ENCODE measurements at regions not wholly inside any gene's neighbourhood (a gene's known extent, or its start where the extent isn't known, plus 50 kb on each side); places are given as distances from the start of the nearest gene placed in this dataset.

DNA sequence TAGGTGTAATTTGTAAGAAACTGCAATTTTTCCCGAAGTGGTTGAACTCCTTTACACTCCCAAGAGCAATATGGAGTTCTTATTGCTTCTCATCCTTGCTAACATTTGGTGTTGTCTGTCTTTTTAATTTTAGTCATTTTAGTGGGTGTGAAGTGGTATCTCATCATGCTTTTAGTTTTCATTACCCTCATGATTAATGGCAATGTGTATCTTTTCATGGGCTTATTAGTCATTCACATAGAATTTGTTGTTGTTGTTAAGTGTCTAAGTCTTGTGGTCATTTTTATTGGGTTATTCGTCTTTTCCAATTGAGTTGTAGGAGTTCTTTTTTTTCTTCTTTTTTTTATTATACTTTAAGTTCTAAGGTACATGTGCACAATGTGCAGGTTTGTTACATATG, 238.3 kb upstream of the SESN3 start:
- Histone ChIP-seq H3K27me3 (no peaks in the 10 kb centered on the region), H3K4me3 (no peak overlapping the region), H3K9me3 (no peaks in the 10 kb centered on the region), H3K36me3 (no peaks in the 10 kb centered on the region), H3K27ac (no peak overlapping the region), H3K4me1 (no peaks in the 10 kb centered on the region)
- intact Hi-C loops (cut with DNase I), result no loop called here
- TF ChIP-seq, protein P1, sequence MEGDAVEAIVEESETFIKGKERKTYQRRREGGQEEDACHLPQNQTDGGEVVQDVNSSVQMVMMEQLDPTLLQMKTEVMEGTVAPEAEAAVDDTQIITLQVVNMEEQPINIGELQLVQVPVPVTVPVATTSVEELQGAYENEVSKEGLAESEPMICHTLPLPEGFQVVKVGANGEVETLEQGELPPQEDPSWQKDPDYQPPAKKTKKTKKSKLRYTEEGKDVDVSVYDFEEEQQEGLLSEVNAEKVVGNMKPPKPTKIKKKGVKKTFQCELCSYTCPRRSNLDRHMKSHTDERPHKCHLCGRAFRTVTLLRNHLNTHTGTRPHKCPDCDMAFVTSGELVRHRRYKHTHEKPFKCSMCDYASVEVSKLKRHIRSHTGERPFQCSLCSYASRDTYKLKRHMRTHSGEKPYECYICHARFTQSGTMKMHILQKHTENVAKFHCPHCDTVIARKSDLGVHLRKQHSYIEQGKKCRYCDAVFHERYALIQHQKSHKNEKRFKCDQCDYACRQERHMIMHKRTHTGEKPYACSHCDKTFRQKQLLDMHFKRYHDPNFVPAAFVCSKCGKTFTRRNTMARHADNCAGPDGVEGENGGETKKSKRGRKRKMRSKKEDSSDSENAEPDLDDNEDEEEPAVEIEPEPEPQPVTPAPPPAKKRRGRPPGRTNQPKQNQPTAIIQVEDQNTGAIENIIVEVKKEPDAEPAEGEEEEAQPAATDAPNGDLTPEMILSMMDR (IDR thresholded peaks at IDR 0.05), result no peak
- TF ChIP-seq POLR2A (IDR thresholded peaks at IDR 0.05), result no peak
- 81 to 85% methylated on average over 2 of the region's 2 CpGs for WGBS, 2 donors
- DNase-seq, result no peak

GRCh38 chr11:95466416-95466815, 235.4 kb upstream of the SESN3 start:
- no peak for DNase-seq
- Histone ChIP-seq H3K27me3 (no peaks in the 10 kb centered on the region), H3K4me3 (no peak overlapping the region), H3K27ac (no peak overlapping the region), H3K9me3 (no peaks in the 10 kb centered on the region), H3K36me3 (no peaks in the 10 kb centered on the region), H3K4me1 (no peaks in the 10 kb centered on the region)
- TF ChIP-seq, protein P1 (IDR thresholded peaks at IDR 0.05), result no peak
- TF ChIP-seq POLR2A (IDR thresholded peaks at IDR 0.05), result no peak
- intact Hi-C loops (cut with DNase I), result no loop called here

GRCh38 chr11:95465887-95466286, 234.9 kb upstream of the SESN3 start:
- Histone ChIP-seq H3K4me1 (no peaks in the 10 kb centered on the region), H3K4me3 (no peak overlapping the region), H3K27me3 (no peaks in the 10 kb centered on the region), H3K36me3 (no peaks in the 10 kb centered on the region), H3K9me3 (no peaks in the 10 kb centered on the region), H3K27ac (no peak overlapping the region)
- WGBS, 2 donors, result 89 to 91% methylated on average over 7 of the region's 7 CpGs
- DNase-seq, result no peak
- TF ChIP-seq, protein P1 (IDR thresholded peaks at IDR 0.05), result no peak
- TF ChIP-seq POLR2A (IDR thresholded peaks at IDR 0.05), result no peak
- intact Hi-C loops (cut with DNase I), result no loop called here

DNA sequence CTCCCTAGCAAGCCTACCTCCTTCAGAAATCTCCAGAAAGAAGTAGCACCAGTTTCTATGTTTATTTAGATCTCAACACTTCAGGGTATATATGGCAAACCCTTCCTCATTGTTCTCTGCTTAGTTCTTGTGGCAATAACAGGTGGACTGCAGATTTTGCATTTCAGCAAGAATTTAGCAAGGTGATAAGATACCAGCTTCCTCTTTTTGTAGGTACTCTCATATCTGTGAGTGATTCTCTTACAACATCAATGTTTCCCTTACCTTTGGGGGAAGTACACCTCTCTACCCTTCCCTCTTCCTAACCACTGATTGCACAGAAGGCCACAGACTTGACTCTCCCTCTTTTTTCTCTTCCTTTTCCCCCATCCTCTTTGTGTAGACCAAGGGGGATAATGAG, 230.9 kb upstream of the SESN3 start:
- TF ChIP-seq POLR2A (IDR thresholded peaks at IDR 0.05), result no peak
- TF ChIP-seq, protein P1 (IDR thresholded peaks at IDR 0.05), result no peak
- Histone ChIP-seq H3K27ac (no peak overlapping the region), H3K4me1 (peaks cover 0 to 15% (median 13%) of the 10 kb centered on the region in 3 donors), H3K27me3 (no peaks in the 10 kb centered on the region), H3K9me3 (no peaks in the 10 kb centered on the region), H3K36me3 (no peaks in the 10 kb centered on the region), H3K4me3 (no peak overlapping the region)
- no peak for DNase-seq
- intact Hi-C loops (cut with DNase I), result no loop called here

- no peak for TF ChIP-seq POLR2A (IDR thresholded peaks at IDR 0.05)
- TF ChIP-seq, protein P1 (IDR thresholded peaks at IDR 0.05), result no peak
- Histone ChIP-seq H3K4me3 (no peak overlapping the region), H3K27me3 (no peaks in the 10 kb centered on the region), H3K9me3 (no peaks in the 10 kb centered on the region), H3K27ac (no peak overlapping the region), H3K4me1 (peaks cover 0 to 15% (median 13%) of the 10 kb centered on the region in 3 donors), H3K36me3 (no peaks in the 10 kb centered on the region)
- intact Hi-C loops (cut with DNase I), result no loop called here
- no peak for DNase-seq
- 100% methylated on average over 2 of the region's 2 CpGs for WGBS, 2 donors
Measured at GRCh38 chr11:95461348-95461747, 230.3 kb upstream of the SESN3 start.

Data from esophagus squamous epithelium (tissue), 5 donors.